ENCODE measurements at regions not wholly inside any gene's neighbourhood (a gene's known extent, or its start where the extent isn't known, plus 50 kb on each side); places are given as distances from the start of the nearest gene placed in this dataset.
"Not testable (repeated sequence)": the region's sequence is repeated elsewhere in the genome, so short reads cannot be mapped to it uniquely, and the experiment has no call there.

GRCh38 chr3:176214758-176215157 lies 982.5 kb downstream of the TBL1XR1 start:
- Histone ChIP-seq H3K36me3 (no peaks in the 10 kb centered on the region), H3K27me3 (no peaks in the 10 kb centered on the region), H3K4me3 (no peak overlapping the region), H3K4me1 (no peaks in the 10 kb centered on the region), H3K27ac (no peak overlapping the region), H3K9me3 (peaks cover 0 to 6% (median 0%) of the 10 kb centered on the region in 11 donors)
- WGBS, 2 donors, result 83 to 88% methylated on average over 1 of the region's 1 CpG
- DNase-seq, result no peak
- TF ChIP-seq, protein P1, sequence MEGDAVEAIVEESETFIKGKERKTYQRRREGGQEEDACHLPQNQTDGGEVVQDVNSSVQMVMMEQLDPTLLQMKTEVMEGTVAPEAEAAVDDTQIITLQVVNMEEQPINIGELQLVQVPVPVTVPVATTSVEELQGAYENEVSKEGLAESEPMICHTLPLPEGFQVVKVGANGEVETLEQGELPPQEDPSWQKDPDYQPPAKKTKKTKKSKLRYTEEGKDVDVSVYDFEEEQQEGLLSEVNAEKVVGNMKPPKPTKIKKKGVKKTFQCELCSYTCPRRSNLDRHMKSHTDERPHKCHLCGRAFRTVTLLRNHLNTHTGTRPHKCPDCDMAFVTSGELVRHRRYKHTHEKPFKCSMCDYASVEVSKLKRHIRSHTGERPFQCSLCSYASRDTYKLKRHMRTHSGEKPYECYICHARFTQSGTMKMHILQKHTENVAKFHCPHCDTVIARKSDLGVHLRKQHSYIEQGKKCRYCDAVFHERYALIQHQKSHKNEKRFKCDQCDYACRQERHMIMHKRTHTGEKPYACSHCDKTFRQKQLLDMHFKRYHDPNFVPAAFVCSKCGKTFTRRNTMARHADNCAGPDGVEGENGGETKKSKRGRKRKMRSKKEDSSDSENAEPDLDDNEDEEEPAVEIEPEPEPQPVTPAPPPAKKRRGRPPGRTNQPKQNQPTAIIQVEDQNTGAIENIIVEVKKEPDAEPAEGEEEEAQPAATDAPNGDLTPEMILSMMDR (IDR thresholded peaks at IDR 0.05), result no peak
- no peak for ATAC-seq
- intact Hi-C loops (cut with DNase I), result no loop called here

DNA sequence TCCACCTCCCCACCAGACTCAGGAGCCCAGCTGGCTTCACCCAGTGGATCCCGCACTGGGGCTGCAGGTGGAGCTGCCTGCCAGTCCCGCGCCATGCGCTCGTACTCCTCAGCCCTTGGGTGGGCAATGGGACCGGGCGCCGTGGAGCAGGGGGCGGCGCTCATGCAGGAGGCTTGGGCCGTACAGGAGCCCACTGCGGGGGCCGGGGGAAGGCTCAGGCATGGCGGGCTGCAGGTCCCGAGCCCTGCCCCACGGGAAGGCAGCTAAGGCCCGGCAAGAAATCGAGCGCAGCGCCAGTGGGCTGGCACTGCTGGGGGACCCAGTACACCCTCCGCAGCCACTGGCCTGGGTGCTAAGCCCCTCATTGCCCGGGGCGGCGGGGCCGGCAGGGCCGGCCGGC lies 984.0 kb downstream of the TBL1XR1 start:
- H3K4me3 ChIP-seq; intact Hi-C loops (cut with DNase I); H3K27ac ChIP-seq; DNase-seq; ATAC-seq; H3K9me3 ChIP-seq; H3K36me3 ChIP-seq; H3K27me3 ChIP-seq; H3K4me1 ChIP-seq: not testable (repeated sequence)
- WGBS, 2 donors, result 94 to 95% methylated on average over 23 to 27 of the region's 27 CpGs

GRCh38 chr3:176208915-176209314 lies 988.4 kb downstream of the TBL1XR1 start:
- no peak for ATAC-seq
- no peaks in the 10 kb centered on the region for H3K4me1 ChIP-seq
- H3K27ac ChIP-seq, result no peak overlapping the region
- intact Hi-C loops (cut with DNase I), result no loop called here
- TF ChIP-seq, protein P1 (IDR thresholded peaks at IDR 0.05), result no peak
- WGBS, 2 donors, result 73 to 74% methylated on average over 2 of the region's 2 CpGs
- H3K4me3 ChIP-seq, result no peak overlapping the region
- H3K27me3 ChIP-seq, result no peaks in the 10 kb centered on the region
- no peaks in the 10 kb centered on the region for H3K36me3 ChIP-seq
- DNase-seq, result no peak
- H3K9me3 ChIP-seq, result peaks cover 0 to 2% (median 0%) of the 10 kb centered on the region in 11 donors

DNA sequence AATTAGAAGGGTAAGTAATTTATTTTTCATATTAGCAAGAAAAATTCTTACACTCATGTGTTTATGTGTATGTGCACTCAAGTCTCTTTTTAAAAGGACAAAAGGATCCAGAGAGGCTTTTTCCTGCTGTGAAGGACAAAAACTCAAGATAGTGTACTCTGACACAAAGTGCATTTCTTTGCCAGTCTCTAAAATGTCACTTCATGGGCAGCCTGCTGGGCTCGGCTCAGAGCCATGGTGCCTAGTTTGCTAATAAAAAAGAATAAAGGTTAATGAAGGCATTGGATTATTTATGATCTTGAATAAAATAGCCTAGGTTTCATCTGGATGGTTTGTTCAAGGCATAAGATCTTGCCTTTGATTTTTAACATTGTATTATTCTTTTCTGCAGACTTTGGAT lies 989.0 kb downstream of the TBL1XR1 start:
- TF ChIP-seq, protein P1 (IDR thresholded peaks at IDR 0.05), result no peak
- ATAC-seq (no peak), DNase-seq (no peak)
- H3K27ac ChIP-seq, result no peak overlapping the region
- intact Hi-C loops (cut with DNase I), result no loop called here
- H3K36me3 ChIP-seq, result no peaks in the 10 kb centered on the region
- no peaks in the 10 kb centered on the region for H3K4me1 ChIP-seq
- no peaks in the 10 kb centered on the region for H3K27me3 ChIP-seq
- WGBS, 2 donors, result 58 to 74% methylated on average over 1 of the region's 1 CpG
- no peak overlapping the region for H3K4me3 ChIP-seq
- H3K9me3 ChIP-seq, result peaks cover 0 to 5% (median 0%) of the 10 kb centered on the region in 11 donors

- no peaks in the 10 kb centered on the region for H3K4me1 ChIP-seq
- no peak for DNase-seq
- intact Hi-C loops (cut with DNase I), result no loop called here
- no peaks in the 10 kb centered on the region for H3K36me3 ChIP-seq
- no peak overlapping the region for H3K4me3 ChIP-seq
- WGBS, 2 donors, result 94 to 99% methylated on average over 2 of the region's 2 CpGs
- no peak overlapping the region for H3K27ac ChIP-seq
- TF ChIP-seq, protein P1 (IDR thresholded peaks at IDR 0.05), result no peak
- ATAC-seq, result no peak
- H3K27me3 ChIP-seq, result no peaks in the 10 kb centered on the region
- peaks cover 0 to 19% (median 0%) of the 10 kb centered on the region in 11 donors for H3K9me3 ChIP-seq
Measured at GRCh38 chr3:176206809-176207208, 990.5 kb downstream of the TBL1XR1 start.

Data from heart right ventricle (tissue), 16 donors.